AG20443 (cell line): ENCODE measurements at regions not wholly inside any gene's neighbourhood (a gene's known extent, or its start where the extent isn't known, plus 50 kb on each side); places are given as distances from the start of the nearest gene placed in this dataset.
A peak's percentile ranks its signal among the peaks of the same experiment; 100 is the strongest.
"Not testable (repeated sequence)": the region's sequence is repeated elsewhere in the genome, so short reads cannot be mapped to it uniquely, and the experiment has no call there.

Experiments used
- DNase-seq: peaks from one replicate; pipeline ENCODE4 v3.0.0; 2012; ENCODE audit warnings: low spot score, mixed read lengths

GRCh38 chr13:21879263-21879914 is 208.5 kb downstream of the FGF9 start:
- no peak for DNase-seq

- DNase-seq = no peak
These were observed 211.9 kb downstream of the FGF9 start for GRCh38 chr13:21882766-21883165.

- DNase-seq = no peak
These were observed 212.8 kb downstream of the FGF9 start for GRCh38 chr13:21883713-21884112.

- DNase-seq = peak; percentile 35
These were observed 213.5 kb downstream of the FGF9 start for GRCh38 chr13:21884299-21884909.

GRCh38 chr13:21884965-21885567 is 214.2 kb downstream of the FGF9 start:
- no peak for DNase-seq

- no peak for DNase-seq
These were observed 214.9 kb downstream of the FGF9 start for GRCh38 chr13:21885714-21886224.

- DNase-seq = peak; percentile 27
These were observed 218.8 kb downstream of the FGF9 start for GRCh38 chr13:21889651-21890050.

GRCh38 chr13:21890220-21890619 is 219.3 kb downstream of the FGF9 start:
- not testable (repeated sequence) for DNase-seq

- no peak for DNase-seq
These were observed 223.2 kb downstream of the FGF9 start for GRCh38 chr13:21894091-21894490.

- DNase-seq = peak; percentile 26
These were observed 224.1 kb downstream of the FGF9 start for GRCh38 chr13:21894703-21895699.

GRCh38 chr13:21895779-21896178 is 224.9 kb downstream of the FGF9 start:
- DNase-seq = no peak

GRCh38 chr13:21897161-21897560 is 226.3 kb downstream of the FGF9 start:
- no peak for DNase-seq

GRCh38 chr13:21898459-21898858 is 227.6 kb downstream of the FGF9 start:
- no peak for DNase-seq

GRCh38 chr13:21898945-21899344 is 228.1 kb downstream of the FGF9 start:
- DNase-seq = no peak

GRCh38 chr13:21901336-21901735 is 230.5 kb downstream of the FGF9 start:
- no peak for DNase-seq

- peak; percentile 77 for DNase-seq
These were observed 231.2 kb downstream of the FGF9 start for GRCh38 chr13:21901811-21902708.

- no peak for DNase-seq
These were observed 231.8 kb downstream of the FGF9 start for GRCh38 chr13:21902709-21903098.

GRCh38 chr13:21905486-21905885 is 234.6 kb downstream of the FGF9 start:
- DNase-seq = peak; percentile 37

- DNase-seq = no peak
These were observed 238.5 kb downstream of the FGF9 start for GRCh38 chr13:21909331-21909730.

GRCh38 chr13:21910546-21910945 is 239.7 kb downstream of the FGF9 start:
- no peak for DNase-seq
